HG03103 (cell line): ENCODE measurements at regions not wholly inside any gene's neighbourhood (a gene's known extent, or its start where the extent isn't known, plus 50 kb on each side); places are given as distances from the start of the nearest gene placed in this dataset.

Experiments used
- ATAC-seq: cut with Tn5 transposase; IDR thresholded peaks from one replicate; pipeline ENCODE4 v1.9.1; 2021; ENCODE audit warnings: low read depth; ENCODE audit not compliant: unreplicated experiment

DNA sequence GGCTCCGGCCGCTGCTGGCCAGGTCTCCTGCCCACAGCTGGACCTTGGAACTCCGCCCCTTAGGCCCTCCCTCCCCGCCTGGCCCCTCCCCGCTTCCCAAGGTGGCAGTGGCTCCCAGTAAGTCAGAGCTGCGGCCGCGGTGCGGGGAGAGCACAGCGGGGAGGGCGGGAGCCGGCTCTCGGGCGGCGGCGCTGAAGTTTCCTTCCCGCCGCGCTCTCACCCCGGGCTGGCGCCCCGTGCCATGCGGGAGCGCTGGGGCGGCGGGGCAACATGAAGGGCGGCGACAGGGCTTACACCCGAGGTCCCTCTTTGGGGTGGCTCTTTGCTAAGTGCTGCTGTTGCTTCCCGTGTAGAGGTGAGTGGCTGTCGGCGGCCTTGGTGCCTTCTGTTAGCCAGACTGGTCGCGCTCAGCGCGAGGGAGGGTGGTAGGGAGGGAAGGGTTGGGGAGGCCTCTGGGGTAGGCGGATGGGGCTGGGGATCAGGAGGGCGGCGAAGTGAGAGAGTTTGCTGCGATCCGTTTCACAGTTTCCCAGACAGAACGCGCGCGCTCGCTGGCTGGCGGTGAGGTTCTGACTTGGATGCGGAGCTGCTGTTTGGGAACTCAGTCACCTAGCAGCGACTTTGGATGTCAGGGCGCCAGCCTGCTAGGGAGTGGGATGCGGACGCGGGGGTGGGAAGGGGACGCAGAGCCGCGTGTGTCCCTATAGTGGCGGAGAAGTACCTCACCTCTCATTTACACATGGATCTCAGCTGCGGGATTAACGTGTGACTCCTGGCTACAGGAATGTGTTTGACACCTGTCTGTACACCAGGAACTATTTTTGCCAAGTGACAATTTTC, 145.5 kb upstream of the UMPS start:
- ATAC-seq, result no peak

DNA sequence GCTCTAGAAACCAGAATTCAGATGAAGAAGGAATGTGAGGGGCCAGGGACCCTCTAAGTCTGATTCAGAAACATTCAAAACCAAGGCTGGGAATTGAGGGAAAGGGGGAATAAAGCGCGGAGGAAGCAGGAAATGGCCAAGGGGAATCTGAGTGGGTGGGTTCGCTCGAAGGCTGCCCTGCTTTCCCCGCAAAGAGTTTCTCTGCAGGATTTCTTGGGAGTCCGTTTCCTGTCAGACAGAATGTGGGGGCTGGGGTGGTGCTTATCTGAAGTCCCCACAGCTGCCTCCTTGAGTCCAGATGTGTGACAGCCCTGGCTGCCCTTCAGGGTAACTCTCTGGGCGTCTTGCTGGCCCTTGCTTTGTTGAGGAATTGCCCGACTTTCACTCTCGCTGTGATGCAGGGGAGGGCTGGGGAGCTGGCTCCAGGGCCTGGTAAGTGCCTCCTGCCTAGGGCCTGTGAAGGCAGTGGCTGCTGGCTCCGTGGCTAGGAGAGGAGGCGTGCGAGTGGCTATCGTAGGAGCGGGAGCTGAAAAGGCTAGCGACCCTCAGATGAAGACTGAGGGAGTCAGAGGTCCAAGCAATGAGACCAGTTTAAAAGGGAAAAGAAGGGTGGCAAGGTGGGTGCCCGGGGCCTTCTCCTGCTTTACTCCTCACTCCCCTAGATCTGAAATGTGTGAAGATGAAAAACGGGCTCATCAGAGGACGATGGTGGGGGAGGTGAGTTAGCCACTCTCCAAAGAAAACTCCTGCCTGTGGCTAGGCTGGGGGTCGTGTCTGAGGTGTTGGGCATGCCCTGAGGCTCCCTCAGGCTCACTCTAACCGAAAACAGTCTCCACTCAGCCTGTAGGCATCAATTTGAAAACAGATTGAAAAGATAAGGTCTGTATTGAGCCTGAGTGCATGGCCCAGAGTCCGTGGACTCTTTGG, 143.9 kb upstream of the UMPS start:
- ATAC-seq, result no peak

DNA sequence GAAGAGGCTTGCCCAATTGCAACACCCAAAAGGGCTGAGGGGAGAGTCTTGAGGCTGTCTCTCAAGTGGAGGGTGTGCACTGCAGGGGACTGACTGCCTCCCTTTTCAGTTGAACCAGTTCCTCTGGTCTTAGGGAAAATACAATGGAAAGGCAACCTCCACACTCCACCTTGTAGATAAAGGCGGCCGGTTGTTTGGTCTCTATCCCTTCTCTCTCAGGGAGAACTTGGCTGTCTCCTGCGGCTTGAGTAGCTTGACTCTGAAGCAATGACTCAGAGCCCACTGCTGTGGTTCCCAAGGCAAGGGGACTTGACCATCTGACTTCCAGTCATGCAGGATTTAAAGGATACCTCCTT, 143.2 kb upstream of the UMPS start:
- no peak for ATAC-seq

DNA sequence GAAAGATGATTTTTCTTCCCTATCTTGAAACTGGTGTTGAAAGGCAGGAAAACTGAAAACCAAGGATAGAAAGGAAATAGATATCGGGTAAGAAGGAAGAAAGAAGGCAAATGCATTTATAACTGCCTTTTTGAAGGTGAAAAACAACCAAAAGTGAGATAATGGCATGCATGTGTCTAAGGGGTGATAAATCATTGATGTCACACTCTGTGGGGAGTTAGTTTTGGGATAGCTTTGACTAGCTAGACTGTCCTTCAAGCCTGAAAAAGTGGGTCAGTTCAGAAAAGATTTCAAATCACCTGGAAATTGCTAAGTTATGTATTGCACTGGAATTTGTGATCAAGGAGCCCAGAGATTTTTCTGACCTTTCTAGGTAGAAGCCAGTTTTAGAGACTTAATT, 142.2 kb upstream of the UMPS start:
- no peak for ATAC-seq

DNA sequence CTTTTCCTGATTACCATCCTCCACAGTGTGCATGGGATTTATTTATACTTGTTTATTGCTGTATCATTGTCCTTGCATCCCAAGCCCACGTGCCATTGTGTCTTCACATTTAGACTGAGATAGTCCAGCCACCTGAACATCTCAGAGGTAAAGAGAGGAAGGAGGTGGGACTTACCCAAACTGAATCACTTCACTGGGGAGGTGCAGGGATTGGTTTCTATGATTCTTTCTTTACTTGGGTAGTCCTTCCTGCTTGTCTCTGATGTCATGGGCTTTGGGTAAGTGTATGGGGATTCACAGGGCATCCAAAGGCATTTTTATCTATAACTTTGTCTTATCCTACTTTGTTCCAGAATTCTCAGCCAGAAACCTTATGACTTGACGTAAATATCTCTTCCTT, 141.5 kb upstream of the UMPS start:
- no peak for ATAC-seq

DNA sequence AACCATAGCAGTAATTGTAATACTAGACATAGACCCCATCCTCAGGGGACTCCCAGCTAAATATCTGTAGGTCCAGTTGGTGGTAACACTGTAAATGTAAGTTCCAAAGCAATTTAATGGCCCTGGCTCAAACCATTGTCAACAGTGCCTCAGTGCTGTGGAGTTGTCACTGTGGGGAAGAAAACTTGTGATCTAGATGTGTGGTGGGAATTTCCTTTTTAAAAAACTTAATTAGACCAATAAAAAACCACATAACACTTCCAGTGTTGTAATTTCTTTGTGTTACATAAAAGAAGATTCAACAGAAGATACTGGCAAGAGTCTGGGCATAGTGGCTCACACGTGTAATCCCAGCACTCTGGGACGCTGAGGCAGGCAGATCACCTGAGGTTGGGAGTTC, 138.6 kb upstream of the UMPS start:
- no peak for ATAC-seq

DNA sequence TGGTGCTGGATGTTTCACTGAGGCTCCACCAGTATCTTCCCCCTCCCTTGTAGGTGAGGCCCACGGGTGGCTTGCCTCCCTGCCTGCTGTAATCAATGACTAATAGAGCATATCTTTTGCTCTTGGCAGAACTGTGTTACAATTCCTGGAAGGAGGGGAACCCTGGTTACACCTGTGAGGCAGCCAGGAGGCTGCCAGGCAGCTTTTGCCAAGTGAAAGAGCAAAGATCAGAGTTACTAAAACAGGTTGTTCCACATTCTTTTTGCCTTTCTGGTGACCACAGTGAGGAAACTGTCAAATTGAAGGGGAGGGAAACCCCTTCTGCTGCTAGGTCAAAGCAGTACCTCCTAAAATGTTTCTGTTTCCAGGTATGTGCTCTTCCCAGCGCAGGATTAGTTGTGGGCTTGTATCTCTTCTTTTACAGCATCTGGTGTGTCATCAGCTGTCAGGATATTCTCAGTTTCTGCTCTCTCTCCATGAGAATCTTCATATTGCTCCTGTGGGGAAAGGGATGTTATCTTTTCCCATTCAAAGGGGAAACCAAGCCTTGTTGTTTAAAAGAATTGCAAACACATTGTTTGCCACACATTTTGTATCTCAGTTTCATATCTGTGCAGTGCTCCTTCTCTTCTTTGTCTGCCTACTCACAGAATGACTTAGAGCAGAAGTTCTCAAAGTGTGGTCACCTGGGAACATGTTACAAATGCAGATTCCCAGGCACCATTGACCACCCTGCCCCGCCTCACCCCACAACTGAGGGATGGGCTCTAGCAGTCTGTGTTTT, 137.4 kb upstream of the UMPS start:
- no peak for ATAC-seq

DNA sequence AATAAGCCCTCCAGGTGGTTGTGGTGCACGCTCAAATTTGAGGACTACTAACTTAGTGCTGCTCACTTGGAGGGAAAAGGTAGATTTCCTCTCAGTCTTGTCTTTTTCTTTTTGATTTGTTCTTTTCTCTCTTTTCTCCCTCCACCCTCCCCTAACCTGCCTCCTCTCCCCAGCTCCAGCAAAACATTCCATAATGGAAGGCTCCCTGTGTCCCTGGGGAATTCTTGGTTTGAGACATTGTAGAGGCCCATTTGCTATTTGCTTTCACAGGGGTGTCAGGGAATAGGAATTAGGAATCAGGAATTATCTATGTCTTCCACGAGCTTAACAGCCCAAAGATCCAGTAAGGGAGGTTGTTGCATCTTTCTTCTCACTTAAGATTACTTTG, 136.8 kb upstream of the UMPS start:
- no peak for ATAC-seq

DNA sequence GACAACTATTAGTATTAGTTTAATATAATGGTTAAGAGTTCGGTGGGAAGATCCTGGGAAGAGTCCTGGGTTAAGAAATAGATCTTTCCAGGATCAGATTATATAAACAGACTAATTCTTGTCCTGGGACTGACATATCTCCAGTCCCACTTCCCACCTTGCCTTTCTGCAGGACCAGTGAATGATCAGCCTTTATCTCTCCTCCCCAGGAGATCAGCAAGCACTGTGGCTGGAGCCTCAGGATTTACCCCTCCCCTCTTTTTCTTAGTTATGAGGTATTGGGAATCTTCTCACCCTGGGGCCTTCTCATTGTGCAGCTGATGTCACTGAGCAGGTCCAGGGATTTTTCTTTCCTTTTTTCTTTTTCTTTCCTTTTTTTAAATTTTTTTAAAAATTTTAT, 135.7 kb upstream of the UMPS start:
- no peak for ATAC-seq

DNA sequence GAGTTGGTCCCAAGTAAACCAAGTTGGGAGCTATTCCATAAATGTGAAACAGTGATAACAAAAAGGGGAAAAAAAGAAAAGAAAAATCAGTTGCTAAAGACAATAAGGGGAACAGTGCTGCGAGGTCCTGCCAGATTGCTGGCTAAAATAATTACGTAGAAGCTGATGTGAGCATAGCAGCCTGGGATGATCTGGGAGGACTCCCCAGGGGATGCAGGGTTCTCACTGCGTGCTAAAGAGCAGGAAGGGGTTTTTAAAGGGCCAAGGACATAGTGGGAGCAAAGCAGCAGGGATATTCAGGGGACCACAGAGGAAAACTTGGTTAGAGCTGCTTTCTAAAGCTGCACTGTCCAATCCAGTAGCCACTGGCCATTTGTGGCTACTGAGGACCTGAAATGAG, 133.0 kb upstream of the UMPS start:
- no peak for ATAC-seq

DNA sequence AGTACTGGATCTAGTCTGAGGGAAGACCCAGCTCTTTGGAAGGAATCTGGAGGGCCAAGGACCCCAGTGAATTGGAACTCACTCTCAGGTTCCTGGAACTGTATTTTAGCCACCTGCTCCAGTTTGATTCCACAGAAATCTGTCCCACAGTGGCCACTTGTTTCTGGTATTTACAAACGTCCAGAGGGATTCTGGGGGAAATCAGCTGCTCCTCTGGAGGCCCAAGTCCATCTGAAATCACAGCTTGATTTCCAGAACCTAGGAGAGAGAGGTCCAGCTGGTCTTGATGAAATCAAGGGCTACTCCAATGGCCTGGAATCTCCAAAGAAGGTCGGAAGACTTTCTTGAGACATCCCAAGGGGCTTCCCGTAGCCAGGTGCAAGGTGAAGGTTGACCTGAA, 132.3 kb upstream of the UMPS start:
- no peak for ATAC-seq

DNA sequence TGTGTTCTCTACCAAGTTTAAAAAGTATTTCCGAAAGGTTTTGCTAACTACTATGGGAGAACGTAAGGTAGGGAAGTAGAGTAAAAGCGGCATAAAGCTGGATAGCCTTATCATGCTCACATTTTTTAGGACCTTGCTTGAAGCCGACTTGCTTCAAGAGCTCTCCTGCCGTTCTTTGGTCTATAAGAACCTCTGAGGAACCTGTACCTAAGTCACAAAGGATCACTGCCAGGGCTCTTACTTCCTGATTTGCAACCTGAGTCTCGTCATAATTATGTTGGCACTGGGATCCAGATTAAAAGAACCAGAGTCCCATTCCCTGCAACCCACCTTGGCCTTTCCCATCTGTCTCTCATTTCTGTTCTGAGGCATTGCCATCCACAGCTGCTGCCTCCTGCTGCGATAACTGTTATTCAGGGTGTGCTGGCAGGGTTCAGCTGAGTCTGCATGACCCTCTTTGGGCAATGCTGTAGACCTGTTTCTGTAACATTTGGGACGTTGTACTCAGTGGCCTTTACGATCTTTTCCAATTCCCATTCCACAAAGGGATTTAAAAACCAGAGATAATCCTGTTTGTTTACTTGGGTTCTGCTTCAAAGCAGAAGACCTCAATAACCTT, 131.0 kb upstream of the UMPS start:
- ATAC-seq, result no peak

DNA sequence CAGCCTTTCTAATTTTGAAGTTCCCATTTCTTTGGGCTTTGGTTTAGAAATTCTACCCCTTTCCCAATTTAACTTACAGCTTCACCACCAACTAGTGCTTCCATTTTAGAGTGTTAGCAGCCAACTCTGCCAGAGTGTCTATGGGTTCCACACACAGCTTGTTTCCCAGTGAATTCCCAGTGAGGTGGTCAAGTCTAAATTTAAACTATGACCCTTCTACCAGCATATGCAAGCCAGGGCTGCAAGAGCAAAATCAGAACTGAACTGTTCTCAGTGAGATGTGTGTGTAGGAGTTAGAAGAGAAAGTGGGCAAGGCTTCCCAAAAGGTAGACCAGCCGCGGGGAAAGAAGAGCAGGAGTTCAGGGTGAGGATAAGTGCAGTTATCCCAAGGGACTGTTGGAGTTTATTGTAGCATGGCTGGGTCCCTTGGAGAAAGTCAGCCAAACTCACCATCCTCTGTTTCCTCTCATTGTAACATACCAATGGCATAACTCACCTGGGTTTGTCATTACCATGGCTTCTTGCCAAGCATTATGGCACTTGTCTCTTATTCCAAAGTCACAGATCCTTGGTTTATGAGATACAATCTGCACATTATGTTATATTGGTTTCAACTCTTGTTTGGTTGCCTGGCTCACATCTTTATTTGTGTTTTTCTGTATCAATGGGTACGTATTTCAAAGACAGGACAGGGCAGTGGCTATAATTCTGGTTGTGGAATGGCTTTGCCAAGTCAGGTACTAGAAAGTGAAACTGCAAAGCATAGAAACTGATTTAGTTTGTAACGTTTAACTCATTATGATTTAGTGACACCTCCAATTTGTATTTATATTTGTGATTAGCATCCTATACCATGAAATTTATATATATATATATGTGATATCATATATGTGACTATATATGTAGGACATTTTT, 130.2 kb upstream of the UMPS start:
- no peak for ATAC-seq

DNA sequence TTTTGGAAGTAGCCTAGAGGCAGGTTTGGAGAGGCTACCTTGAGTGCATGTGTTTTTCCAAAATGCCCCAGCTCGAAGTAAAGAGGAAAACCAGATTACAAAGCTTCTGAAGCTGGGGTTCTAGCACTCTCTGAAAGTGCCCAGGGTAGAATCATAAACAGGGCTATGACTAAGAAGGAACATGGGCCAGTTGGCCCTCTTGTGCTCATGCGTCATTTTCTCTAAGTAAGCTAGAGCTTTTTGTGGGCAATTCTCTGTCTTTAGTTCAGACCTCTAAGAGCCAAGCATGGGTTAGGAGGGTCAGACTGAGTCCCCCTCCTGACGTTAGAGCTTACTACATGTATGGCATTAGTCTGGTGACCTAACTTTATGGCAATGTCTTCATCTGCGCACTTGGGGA, 129.5 kb upstream of the UMPS start:
- no peak for ATAC-seq

DNA sequence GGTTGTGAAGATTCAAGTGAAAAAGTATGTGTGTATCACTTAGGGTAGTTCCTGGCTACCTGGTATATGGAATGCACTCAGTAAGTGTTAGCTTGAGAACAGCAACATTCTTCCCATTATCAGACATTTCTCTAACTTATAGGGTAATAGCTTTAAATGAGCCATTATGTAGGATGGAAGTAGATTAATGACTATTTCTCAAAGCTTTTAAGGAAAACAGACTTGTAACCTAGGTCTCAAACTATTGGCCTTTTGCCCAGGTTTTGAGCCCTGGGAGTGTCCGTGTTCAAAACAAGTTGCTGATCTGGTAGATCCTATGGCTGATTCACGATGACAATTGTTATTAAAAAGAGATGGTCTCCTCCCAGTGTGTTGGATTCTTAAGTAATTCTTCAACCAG, 129.1 kb upstream of the UMPS start:
- no peak for ATAC-seq

DNA sequence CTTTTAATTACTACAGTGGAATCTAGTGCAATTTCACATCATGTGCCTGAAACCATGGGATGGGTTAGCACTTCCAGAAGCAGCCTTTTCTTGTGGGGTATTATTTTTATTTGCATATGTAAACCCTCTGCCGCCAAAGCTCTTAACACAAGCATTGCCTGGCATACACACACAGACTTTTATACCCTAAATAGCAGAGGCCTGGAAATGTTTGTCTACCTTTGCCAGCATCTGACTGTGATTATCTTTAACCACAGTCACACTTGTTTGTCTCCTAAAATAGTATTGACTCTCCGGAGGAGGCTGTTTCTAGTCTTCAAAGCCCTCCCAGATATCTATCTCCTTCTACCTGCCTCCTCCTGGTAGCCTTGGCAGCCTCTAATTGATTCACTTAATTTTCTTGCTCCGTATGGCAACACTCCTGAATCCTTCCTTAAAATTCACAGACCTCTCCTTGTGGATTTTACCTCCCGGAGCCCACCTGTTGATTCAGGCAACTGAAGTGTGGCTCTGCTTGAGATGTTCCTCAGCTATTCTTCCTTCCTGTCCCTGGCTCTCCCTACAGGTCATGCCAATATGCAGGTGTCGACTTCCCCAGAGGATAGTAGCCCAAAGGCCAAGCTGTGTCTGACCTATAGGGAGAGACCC, 127.1 kb upstream of the UMPS start:
- ATAC-seq, result no peak

DNA sequence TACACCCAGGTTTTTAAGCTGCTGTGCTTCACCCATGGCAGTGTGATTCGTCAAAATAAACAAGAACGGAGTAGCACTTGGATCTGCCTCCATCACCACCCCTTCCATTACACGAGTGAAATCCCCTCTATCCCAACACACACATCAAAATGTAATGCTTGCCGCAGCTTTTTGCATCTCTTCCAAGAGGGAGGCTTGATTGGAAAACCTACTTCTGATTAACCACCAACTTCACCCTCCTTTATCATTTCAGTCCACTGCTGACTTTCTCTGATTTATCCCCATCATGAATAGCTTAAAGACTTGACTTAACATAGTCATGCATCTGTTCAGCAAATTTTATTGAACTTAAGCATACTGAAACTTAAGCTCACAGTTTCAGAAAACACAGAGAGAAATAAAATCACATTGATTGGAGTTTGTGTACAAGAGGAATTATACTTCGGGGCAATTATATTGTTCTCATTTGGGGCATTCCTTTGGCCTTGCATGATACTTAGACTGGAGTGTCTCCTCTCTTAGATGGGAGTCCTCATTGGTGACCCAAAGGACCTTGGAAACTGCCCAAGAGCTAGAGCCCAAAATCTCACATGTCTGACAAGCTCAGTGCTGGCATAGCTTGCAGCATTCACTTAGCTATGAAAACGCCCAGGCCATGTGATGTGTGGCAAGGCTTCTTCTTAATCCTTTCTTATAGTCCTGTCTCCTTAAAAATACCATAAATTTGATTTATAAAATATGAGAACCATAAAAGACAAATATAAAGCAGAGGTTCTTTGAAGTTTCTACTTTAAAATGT, 124.3 kb upstream of the UMPS start:
- ATAC-seq, result no peak

DNA sequence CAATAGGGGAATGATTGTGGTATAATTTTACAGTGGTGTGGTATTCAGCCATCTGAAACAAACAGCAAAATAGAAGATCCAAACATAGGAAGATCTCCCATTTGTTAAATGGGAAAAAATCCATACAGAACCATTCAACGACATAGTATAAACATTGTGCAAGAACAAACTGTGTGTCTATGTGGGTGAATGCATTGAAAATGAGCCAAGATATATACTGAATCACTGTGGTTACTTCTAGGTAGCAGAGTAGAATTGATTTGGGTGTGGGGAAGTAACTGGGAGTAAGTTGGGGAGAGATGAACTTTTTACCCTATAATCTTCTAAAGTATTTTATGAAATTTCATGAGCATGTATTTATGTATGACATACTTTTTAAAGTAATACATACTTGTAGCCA, 123.1 kb upstream of the UMPS start:
- ATAC-seq, result no peak
